WTC11 (cell line): ENCODE measurements at regions not wholly inside any gene's neighbourhood (a gene's known extent, or its start where the extent isn't known, plus 50 kb on each side); places are given as distances from the start of the nearest gene placed in this dataset.

Experiments used
- AFF4 ChIP-seq: sonication (generic); formaldehyde crosslinking; IDR thresholded peaks from 2 replicates; pipeline ENCODE4 v1.8.1; 2023; ENCODE audit warnings: mild to moderate bottlenecking, missing genetic modification reagents, borderline replicate concordance
- CREB1 ChIP-seq: sonication (generic); formaldehyde crosslinking; IDR thresholded peaks from 2 replicates; pipeline ENCODE4 v1.8.0; 2023; ENCODE audit warnings: mild to moderate bottlenecking, missing genetic modification reagents
- FOXP1 ChIP-seq: sonication (generic); formaldehyde crosslinking; IDR thresholded peaks from 2 replicates; pipeline ENCODE4 v1.8.0; 2022; ENCODE audit warnings: missing genetic modification reagents, mild to moderate bottlenecking, moderate library complexity, borderline replicate concordance
- GABPB1 ChIP-seq: sonication (generic); formaldehyde crosslinking; IDR thresholded peaks from 2 replicates; pipeline ENCODE4 v1.8.1; 2023; ENCODE audit warnings: mild to moderate bottlenecking, missing genetic modification reagents
- JUN ChIP-seq: sonication (generic); formaldehyde crosslinking; IDR thresholded peaks from 2 replicates; pipeline ENCODE4 v1.8.0; 2023; ENCODE audit warnings: mild to moderate bottlenecking, missing genetic modification reagents
- NR2C2 ChIP-seq: sonication (generic); formaldehyde crosslinking; IDR thresholded peaks from 2 replicates; pipeline ENCODE4 v1.8.0; 2022; ENCODE audit warnings: mild to moderate bottlenecking, missing genetic modification reagents
- NR3C1 ChIP-seq: sonication (generic); formaldehyde crosslinking; conservative IDR thresholded peaks from 2 replicates; pipeline ENCODE4 v1.8.1; 2023; ENCODE audit warnings: low read depth, mild to moderate bottlenecking, missing genetic modification reagents
- TCF7 ChIP-seq: sonication (generic); formaldehyde crosslinking; IDR thresholded peaks from 2 replicates; pipeline ENCODE4 v1.8.0; 2022; ENCODE audit warnings: mild to moderate bottlenecking, low read depth, missing genetic modification reagents, moderate library complexity
- TEAD1 ChIP-seq: sonication (generic); formaldehyde crosslinking; IDR thresholded peaks from 2 replicates; pipeline ENCODE4 v1.8.0; 2022; ENCODE audit warnings: mild to moderate bottlenecking, missing genetic modification reagents
- ZBTB21 ChIP-seq: sonication (generic); formaldehyde crosslinking; IDR thresholded peaks from 2 replicates; pipeline ENCODE4 v1.8.1; 2023; ENCODE audit warnings: mild to moderate bottlenecking, missing genetic modification reagents, borderline replicate concordance
- ZNF425 ChIP-seq: fragments of 250-450 bp; sonication (Bioruptor Pico); conservative IDR thresholded peaks from 2 replicates; pipeline ENCODE4 v1.9.0; 2021; ENCODE audit warnings: mild to moderate bottlenecking
- TF ChIP-seq, protein P1 (sequence below): fragments of 200-600 bp; IDR thresholded peaks from 2 replicates; pipeline ENCODE4 v1.8.0; 2022; ENCODE audit warnings: antibody characterized with exemption
- TF ChIP-seq, protein P2 (sequence below): sonication (generic); formaldehyde crosslinking; conservative IDR thresholded peaks from 2 replicates; pipeline ENCODE4 v1.8.1; 2022; ENCODE audit warnings: mild to moderate bottlenecking, missing genetic modification reagents
- TF ChIP-seq, protein P3 (sequence below): sonication (generic); formaldehyde crosslinking; IDR thresholded peaks from 2 replicates; pipeline ENCODE4 v1.8.1; 2022; ENCODE audit warnings: mild to moderate bottlenecking, moderate library complexity, missing genetic modification reagents

- TF ChIP-seq JUN (CRISPR knock-in tag) (no peak), FOXP1 (CRISPR knock-in tag) (no peak), NR2C2 (CRISPR knock-in tag) (no peak), ZNF425 (CRISPR knock-in tag) (no peak), TCF7 (CRISPR knock-in tag) (no peak), NR3C1 (CRISPR knock-in tag) (no peak), GABPB1 (CRISPR knock-in tag) (no peak), TEAD1 (no peak), AFF4 (CRISPR knock-in tag) (no peak), ZBTB21 (CRISPR knock-in tag) (no peak), CREB1 (CRISPR knock-in tag) (no peak)
- TF ChIP-seq, protein P1, sequence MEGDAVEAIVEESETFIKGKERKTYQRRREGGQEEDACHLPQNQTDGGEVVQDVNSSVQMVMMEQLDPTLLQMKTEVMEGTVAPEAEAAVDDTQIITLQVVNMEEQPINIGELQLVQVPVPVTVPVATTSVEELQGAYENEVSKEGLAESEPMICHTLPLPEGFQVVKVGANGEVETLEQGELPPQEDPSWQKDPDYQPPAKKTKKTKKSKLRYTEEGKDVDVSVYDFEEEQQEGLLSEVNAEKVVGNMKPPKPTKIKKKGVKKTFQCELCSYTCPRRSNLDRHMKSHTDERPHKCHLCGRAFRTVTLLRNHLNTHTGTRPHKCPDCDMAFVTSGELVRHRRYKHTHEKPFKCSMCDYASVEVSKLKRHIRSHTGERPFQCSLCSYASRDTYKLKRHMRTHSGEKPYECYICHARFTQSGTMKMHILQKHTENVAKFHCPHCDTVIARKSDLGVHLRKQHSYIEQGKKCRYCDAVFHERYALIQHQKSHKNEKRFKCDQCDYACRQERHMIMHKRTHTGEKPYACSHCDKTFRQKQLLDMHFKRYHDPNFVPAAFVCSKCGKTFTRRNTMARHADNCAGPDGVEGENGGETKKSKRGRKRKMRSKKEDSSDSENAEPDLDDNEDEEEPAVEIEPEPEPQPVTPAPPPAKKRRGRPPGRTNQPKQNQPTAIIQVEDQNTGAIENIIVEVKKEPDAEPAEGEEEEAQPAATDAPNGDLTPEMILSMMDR, result no peak
- TF ChIP-seq, protein P2, sequence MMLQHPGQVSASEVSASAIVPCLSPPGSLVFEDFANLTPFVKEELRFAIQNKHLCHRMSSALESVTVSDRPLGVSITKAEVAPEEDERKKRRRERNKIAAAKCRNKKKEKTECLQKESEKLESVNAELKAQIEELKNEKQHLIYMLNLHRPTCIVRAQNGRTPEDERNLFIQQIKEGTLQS (CRISPR knock-in tag), result no peak
- TF ChIP-seq, protein P3, sequence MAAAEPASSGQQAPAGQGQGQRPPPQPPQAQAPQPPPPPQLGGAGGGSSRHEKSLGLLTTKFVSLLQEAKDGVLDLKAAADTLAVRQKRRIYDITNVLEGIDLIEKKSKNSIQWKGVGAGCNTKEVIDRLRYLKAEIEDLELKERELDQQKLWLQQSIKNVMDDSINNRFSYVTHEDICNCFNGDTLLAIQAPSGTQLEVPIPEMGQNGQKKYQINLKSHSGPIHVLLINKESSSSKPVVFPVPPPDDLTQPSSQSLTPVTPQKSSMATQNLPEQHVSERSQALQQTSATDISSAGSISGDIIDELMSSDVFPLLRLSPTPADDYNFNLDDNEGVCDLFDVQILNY (CRISPR knock-in tag), result no peak
Measured at GRCh38 chr7:136045181-136045580, 68.0 kb upstream of the MTPN start.
